Urothelium cell line (cell line): ENCODE measurements at regions not wholly inside any gene's neighbourhood (a gene's known extent, or its start where the extent isn't known, plus 50 kb on each side); places are given as distances from the start of the nearest gene placed in this dataset.
"Not testable (repeated sequence)": the region's sequence is repeated elsewhere in the genome, so short reads cannot be mapped to it uniquely, and the experiment has no call there.

ENCODE experiments used
- DNase-seq: peaks from one replicate; pipeline ENCODE4 v3.0.0; 2011; ENCODE audit warnings: low spot score, mixed read lengths
- FAIRE-seq: peaks from 2 replicates; lab custom pipeline; 2011; peaks lifted over from hg19 to GRCh38; lab: Jason Lieb, UNC

- FAIRE-seq (no peak), DNase-seq (no peak)
Measured at GRCh38 chr4:107562316-107562715, 157.7 kb downstream of the PAPSS1 start.

GRCh38 chr4:107561481-107561880, 158.6 kb downstream of the PAPSS1 start:
- FAIRE-seq (no peak), DNase-seq (no peak)

- FAIRE-seq (no peak), DNase-seq (no peak)
Measured at GRCh38 chr4:107559653-107560052, 160.4 kb downstream of the PAPSS1 start.

- no peak for DNase-seq
- FAIRE-seq, result no peak
Measured at GRCh38 chr4:107552306-107552705, 167.7 kb downstream of the PAPSS1 start.

GRCh38 chr4:107548211-107548905, 171.7 kb downstream of the PAPSS1 start:
- DNase-seq, result no peak
- FAIRE-seq, result no peak

- DNase-seq, result no peak
- FAIRE-seq, result no peak
Measured at GRCh38 chr4:107546638-107547037, 173.4 kb downstream of the PAPSS1 start.

GRCh38 chr4:107541511-107541910, 178.5 kb downstream of the PAPSS1 start:
- FAIRE-seq (peak; percentile 56), DNase-seq (no peak)

GRCh38 chr4:107531927-107532326, 188.1 kb downstream of the PAPSS1 start:
- no peak for DNase-seq
- FAIRE-seq, result no peak

- DNase-seq, result no peak
- FAIRE-seq, result no peak
Measured at GRCh38 chr4:107520368-107520767, 199.7 kb downstream of the PAPSS1 start.

GRCh38 chr4:107519053-107519452, 201.0 kb downstream of the PAPSS1 start:
- FAIRE-seq (no peak), DNase-seq (peak; percentile 13)

- DNase-seq (no peak), FAIRE-seq (no peak)
Measured at GRCh38 chr4:107518076-107518475, 202.0 kb downstream of the PAPSS1 start.

- FAIRE-seq, result no peak
- no peak for DNase-seq
Measured at GRCh38 chr4:107512549-107512948, 207.5 kb downstream of the PAPSS1 start.

- no peak for DNase-seq
- FAIRE-seq, result no peak
Measured at GRCh38 chr4:107509615-107510014, 210.4 kb downstream of the PAPSS1 start.

GRCh38 chr4:107500551-107500950, 219.5 kb downstream of the PAPSS1 start:
- DNase-seq (no peak), FAIRE-seq (no peak)

GRCh38 chr4:107497054-107497453, 223.0 kb downstream of the PAPSS1 start:
- FAIRE-seq, result no peak
- DNase-seq, result no peak

- FAIRE-seq (no peak), DNase-seq (no peak)
Measured at GRCh38 chr4:107492566-107492965, 227.5 kb downstream of the PAPSS1 start.

GRCh38 chr4:107490116-107490515, 229.9 kb downstream of the PAPSS1 start:
- FAIRE-seq (no peak), DNase-seq (no peak)

- not testable (repeated sequence) for FAIRE-seq, DNase-seq
Measured at GRCh38 chr4:107483621-107484020, 236.4 kb downstream of the PAPSS1 start.

- DNase-seq, result no peak
- no peak for FAIRE-seq
Measured at GRCh38 chr4:107482546-107482945, 237.5 kb downstream of the PAPSS1 start.

- no peak for FAIRE-seq
- DNase-seq, result no peak
Measured at GRCh38 chr4:107478327-107478980, 241.6 kb downstream of the PAPSS1 start.

GRCh38 chr4:107473126-107473525, 246.9 kb downstream of the PAPSS1 start:
- FAIRE-seq (no peak), DNase-seq (no peak)

GRCh38 chr4:107472265-107472948, 247.6 kb downstream of the PAPSS1 start:
- FAIRE-seq, result no peak
- DNase-seq, result no peak
